OCI-LY3 (cell line): ENCODE measurements at regions not wholly inside any gene's neighbourhood (a gene's known extent, or its start where the extent isn't known, plus 50 kb on each side); places are given as distances from the start of the nearest gene placed in this dataset.

Experiments
- EZH2phosphoT487 ChIP-seq: fragments of 200-600 bp; shearing (Covaris generic); IDR thresholded peaks from 2 replicates; pipeline ENCODE4 v1.6.1; 2018; ENCODE audit warnings: antibody characterized with exemption, mixed run types, low read depth
- TF ChIP-seq, protein P1 (sequence below): fragments of 200-600, 300-600 bp; sonication (generic); IDR thresholded peaks from 2 replicates; pipeline ENCODE4 v1.5.1; 2014; ENCODE audit warnings: antibody characterized with exemption, low read length, low read depth

DNA sequence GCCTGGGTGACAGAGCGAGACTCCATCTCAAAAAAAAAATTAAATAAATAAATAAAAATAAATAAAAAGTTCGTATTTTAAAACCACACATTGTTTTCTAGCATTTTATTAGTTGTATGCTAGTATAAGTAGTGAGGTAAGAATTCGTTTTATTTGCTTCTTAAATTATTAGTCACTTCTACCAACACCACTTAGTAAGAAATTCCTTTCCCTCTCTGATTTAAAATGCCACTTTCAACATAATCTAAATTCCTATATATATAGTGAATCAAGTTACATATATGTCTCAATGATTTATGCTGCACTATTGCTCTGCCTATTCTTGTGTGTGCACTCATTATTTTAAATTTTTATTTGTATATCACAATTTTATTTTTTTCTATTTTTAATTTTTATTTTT, 72.1 kb downstream of the MAGEC1 start:
- TF ChIP-seq, protein P1, sequence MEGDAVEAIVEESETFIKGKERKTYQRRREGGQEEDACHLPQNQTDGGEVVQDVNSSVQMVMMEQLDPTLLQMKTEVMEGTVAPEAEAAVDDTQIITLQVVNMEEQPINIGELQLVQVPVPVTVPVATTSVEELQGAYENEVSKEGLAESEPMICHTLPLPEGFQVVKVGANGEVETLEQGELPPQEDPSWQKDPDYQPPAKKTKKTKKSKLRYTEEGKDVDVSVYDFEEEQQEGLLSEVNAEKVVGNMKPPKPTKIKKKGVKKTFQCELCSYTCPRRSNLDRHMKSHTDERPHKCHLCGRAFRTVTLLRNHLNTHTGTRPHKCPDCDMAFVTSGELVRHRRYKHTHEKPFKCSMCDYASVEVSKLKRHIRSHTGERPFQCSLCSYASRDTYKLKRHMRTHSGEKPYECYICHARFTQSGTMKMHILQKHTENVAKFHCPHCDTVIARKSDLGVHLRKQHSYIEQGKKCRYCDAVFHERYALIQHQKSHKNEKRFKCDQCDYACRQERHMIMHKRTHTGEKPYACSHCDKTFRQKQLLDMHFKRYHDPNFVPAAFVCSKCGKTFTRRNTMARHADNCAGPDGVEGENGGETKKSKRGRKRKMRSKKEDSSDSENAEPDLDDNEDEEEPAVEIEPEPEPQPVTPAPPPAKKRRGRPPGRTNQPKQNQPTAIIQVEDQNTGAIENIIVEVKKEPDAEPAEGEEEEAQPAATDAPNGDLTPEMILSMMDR, result no peak
- TF ChIP-seq EZH2phosphoT487, result no peak
